H1 (cell line): ENCODE measurements at regions not wholly inside any gene's neighbourhood (a gene's known extent, or its start where the extent isn't known, plus 50 kb on each side); places are given as distances from the start of the nearest gene placed in this dataset.

Experiments
- CREB1 ChIP-seq: IDR thresholded peaks from 2 replicates; pipeline ENCODE4 v1.6.1; 2012; ENCODE audit warnings: inconsistent platforms
- CTCF ChIP-seq, 3 experiments: IDR thresholded peaks; 1 replicate in 2 of 3; 2 replicates in 1 of 3; pipeline versions ENCODE4 v1.5.1 to v1.6.1; 2011; ENCODE audit warnings: low read length in 3 of 3, mild to moderate bottlenecking in 3 of 3, inconsistent platforms in 2 of 3, low read depth in 1 of 3, moderate library complexity in 1 of 3; ENCODE audit not compliant: insufficient read depth in 1 of 3; ENCODE audit errors: control extremely low read depth in 1 of 3
- EP300 ChIP-seq, 2 experiments: IDR thresholded peaks; 1 replicate in 1 of 2; 2 replicates in 1 of 2; pipeline ENCODE4 v1.6.1; 2011 to 2012; ENCODE audit warnings: low read depth in 2 of 2, low read length in 2 of 2, mild to moderate bottlenecking in 2 of 2, borderline replicate concordance in 1 of 2, inconsistent platforms in 1 of 2, moderate library complexity in 1 of 2
- EZH2 ChIP-seq: fragments of 200-600 bp; sonication (generic); IDR thresholded peaks from 2 replicates; pipeline ENCODE4 v1.7.1; 2012; ENCODE audit warnings: low read depth, mild to moderate bottlenecking, moderate library complexity, low read length, inconsistent platforms; ENCODE audit not compliant: severe bottlenecking
- KDM5A ChIP-seq: fragments of 200-600 bp; IDR thresholded peaks from 2 replicates; pipeline ENCODE4 v1.7.1; 2012; ENCODE audit warnings: mild to moderate bottlenecking, low read length, inconsistent platforms, mixed read lengths
- NRF1 ChIP-seq: IDR thresholded peaks from 2 replicates; pipeline ENCODE4 v1.6.1; 2011; ENCODE audit warnings: mild to moderate bottlenecking, low read depth, low read length, improper control_type of control experiment
- PHF8 ChIP-seq: fragments of 200-600 bp; sonication (generic); conservative IDR thresholded peaks from 2 replicates; pipeline ENCODE4 v1.7.1; 2012; ENCODE audit warnings: low read depth, mild to moderate bottlenecking, inconsistent platforms, low read length, moderate library complexity
- POLR2A ChIP-seq, 2 experiments: IDR thresholded peaks; 1 replicate in 1 of 2; 2 replicates in 1 of 2; pipeline ENCODE4 v1.6.1; 2011; ENCODE audit warnings: low read depth in 2 of 2, low read length in 2 of 2, mild to moderate bottlenecking in 2 of 2; ENCODE audit errors: control extremely low read depth in 1 of 2
- POLR2AphosphoS5 ChIP-seq: IDR thresholded peaks from 2 replicates; pipeline ENCODE4 v1.6.1; 2011; ENCODE audit warnings: low read depth, low read length
- SIX5 ChIP-seq: IDR thresholded peaks from 2 replicates; pipeline ENCODE4 v1.6.1; 2011; ENCODE audit warnings: mild to moderate bottlenecking, low read depth, low read length
- TAF1 ChIP-seq: IDR thresholded peaks from 2 replicates; pipeline ENCODE4 v1.6.1; 2011; ENCODE audit warnings: mild to moderate bottlenecking, low read depth, low read length
- TEAD4 ChIP-seq: IDR thresholded peaks from 2 replicates; pipeline ENCODE4 v1.6.1; 2012; ENCODE audit warnings: low read depth, low read length, inconsistent platforms, mixed read lengths
- YY1 ChIP-seq: IDR thresholded peaks from 2 replicates; pipeline ENCODE4 v1.6.1; 2011; ENCODE audit warnings: low read depth, mild to moderate bottlenecking, low read length
- TF ChIP-seq, protein P1 (sequence below): IDR thresholded peaks from 2 replicates; pipeline ENCODE4 v1.6.1; 2012; ENCODE audit warnings: inconsistent platforms

- TF ChIP-seq CTCF (IDR thresholded peaks at IDR 0.05; ENCODE audit: control extremely low read depth in 1 of 3, insufficient read depth in 1 of 3, low read depth in 1 of 3, low read length in 3 of 3), result no peak
- TF ChIP-seq YY1, result no peak
- no peak for TF ChIP-seq EP300 (IDR thresholded peaks at IDR 0.05; ENCODE audit: borderline replicate concordance in 1 of 2, low read depth in 2 of 2, low read length in 2 of 2)
- no peak for TF ChIP-seq PHF8
- TF ChIP-seq KDM5A, result no peak
- TF ChIP-seq, protein P1, sequence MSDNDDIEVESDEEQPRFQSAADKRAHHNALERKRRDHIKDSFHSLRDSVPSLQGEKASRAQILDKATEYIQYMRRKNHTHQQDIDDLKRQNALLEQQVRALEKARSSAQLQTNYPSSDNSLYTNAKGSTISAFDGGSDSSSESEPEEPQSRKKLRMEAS, result no peak
- no peak for TF ChIP-seq TAF1
- no peak for TF ChIP-seq EZH2
- no peak for TF ChIP-seq NRF1
- TF ChIP-seq TEAD4, result no peak
- no peak for TF ChIP-seq POLR2A (IDR thresholded peaks at IDR 0.05; ENCODE audit: control extremely low read depth in 1 of 2, low read depth in 2 of 2, low read length in 2 of 2)
- no peak for TF ChIP-seq CREB1
- TF ChIP-seq POLR2AphosphoS5, result no peak
- TF ChIP-seq SIX5, result no peak
Observed at GRCh38 chr21:28239340-28239739, 753.3 kb downstream of the LTN1 start.
